Sigmoid colon (tissue), 6 donors: ENCODE measurements at regions not wholly inside any gene's neighbourhood (a gene's known extent, or its start where the extent isn't known, plus 50 kb on each side); places are given as distances from the start of the nearest gene placed in this dataset.
"Not testable (repeated sequence)": the region's sequence is repeated elsewhere in the genome, so short reads cannot be mapped to it uniquely, and the experiment has no call there.

Experiments
- DNase-seq: peaks from one replicate; pipeline ENCODE4 v3.0.0-alpha.2; 2019
- H3K27ac ChIP-seq, 4 donors: fragments of 200-600 bp; sonication (generic); one replicate each; pipeline ENCODE4 v1.5.1; 2016 to 2019; ENCODE audit warnings: mild to moderate bottlenecking in 1 of 4
- H3K27me3 ChIP-seq, 3 donors: fragments of 200-600 bp; sonication (generic); one replicate each; pipeline ENCODE4 v1.5.1; 2019; ENCODE audit warnings: mild to moderate bottlenecking in 1 of 3
- H3K36me3 ChIP-seq, 4 donors: fragments of 200-600 bp; sonication (generic); one replicate each; pipeline ENCODE4 v1.5.1; 2016 to 2019
- H3K4me1 ChIP-seq, 4 donors: fragments of 200-600 bp; sonication (generic); one replicate each; pipeline ENCODE4 v1.5.1; 2017 to 2019
- H3K4me3 ChIP-seq, 4 donors: fragments of 200-600 bp; sonication (generic); one replicate each; pipeline ENCODE4 v1.5.1; 2017 to 2019; ENCODE audit warnings: mild to moderate bottlenecking in 2 of 4, moderate library complexity in 1 of 4
- H3K9me3 ChIP-seq, 4 donors: fragments of 200-600 bp in 3 of 4; sonication (generic) in 3 of 4; one replicate each; pipeline versions ENCODE4 v1.5.1 to v1.6.1; 2013 to 2019
- EP300 ChIP-seq, 4 donors: sonication (generic); formaldehyde crosslinking; IDR thresholded peaks; one replicate each; pipeline ENCODE4 v1.6.1; 2017; ENCODE audit warnings: antibody characterized with exemption in 4 of 4
- POLR2A ChIP-seq, 2 donors: fragments of 450-650 bp; IDR thresholded peaks; one replicate each; pipeline ENCODE4 v1.6.1; 2016; ENCODE audit warnings: antibody characterized with exemption in 2 of 2, mild to moderate bottlenecking in 2 of 2, moderate library complexity in 2 of 2
- POLR2AphosphoS5 ChIP-seq, 4 donors: sonication (generic); formaldehyde crosslinking; IDR thresholded peaks; one replicate each; pipeline ENCODE4 v1.6.1; 2017; ENCODE audit warnings: antibody characterized with exemption in 4 of 4
- WGBS, 2 donors: extraction: QIAGEN DNeasy Blood & Tissue Kit; methylation state at CpG; one replicate each; pipeline ENCODE4 v1.1.7; 2013; 5-methylcytosine and 5-hydroxymethylcytosine counted together
- intact Hi-C: fragments of 100-400 bp; cut with DNase I; formaldehyde crosslinking; loops from one replicate; pipeline ENCODE4 v1.15.1; 2023
- TF ChIP-seq, protein P1 (sequence below), 4 experiments: fragments of 450-650 bp in 3 of 4; fragments of 200-600 bp in 1 of 4; IDR thresholded peaks; one replicate each; pipeline ENCODE4 v1.5.1; 2016 to 2019; ENCODE audit warnings: antibody characterized with exemption in 4 of 4, mild to moderate bottlenecking in 3 of 4, moderate library complexity in 2 of 4
- donor health status: healthy with polysubstance abuse.
- donor health status: healthy.

DNA sequence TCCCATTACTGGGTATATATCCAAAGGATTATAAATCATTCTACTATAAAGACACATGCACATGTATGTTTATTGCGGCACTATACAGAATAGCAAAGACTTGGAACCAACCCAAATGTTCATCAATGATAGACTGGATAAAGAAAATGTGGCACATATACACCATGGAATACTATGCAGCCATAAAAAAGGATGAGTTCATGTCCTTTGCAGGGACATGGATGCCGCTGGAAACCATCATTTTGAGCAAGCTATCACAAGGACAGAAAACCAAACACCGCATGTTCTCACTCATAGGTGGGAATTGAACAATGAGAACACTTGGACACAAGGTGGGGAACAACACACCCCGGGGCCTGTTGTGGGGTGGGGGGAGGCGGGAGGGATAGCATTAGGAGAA is 57.0 kb upstream of the NEUROD1 start:
- H3K4me3 ChIP-seq, H3K27me3 ChIP-seq, H3K27ac ChIP-seq, intact Hi-C loops, H3K4me1 ChIP-seq, DNase-seq, H3K9me3 ChIP-seq, H3K36me3 ChIP-seq: not testable (repeated sequence)
- WGBS, 2 donors: 75 to 78% methylated on average over 5 of the region's 5 CpGs

DNA sequence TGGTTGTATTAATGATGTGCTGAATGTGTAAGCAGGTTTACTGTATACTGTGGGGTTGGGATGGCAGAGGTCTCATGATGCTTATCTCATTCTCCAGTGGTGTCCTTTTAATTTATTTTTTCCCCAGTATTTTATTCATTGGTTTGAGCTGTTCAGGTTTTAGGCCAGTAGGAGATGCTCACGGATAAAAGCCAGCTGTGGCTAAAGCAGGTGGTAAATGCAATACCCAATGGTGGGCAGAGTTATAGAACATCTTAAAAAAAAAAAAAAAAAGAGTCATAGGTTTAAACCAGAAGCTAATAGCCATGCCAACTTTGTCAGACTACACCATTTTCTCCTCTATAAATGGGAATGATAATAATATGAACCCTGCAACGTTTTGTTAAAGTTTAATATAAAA is 57.8 kb upstream of the NEUROD1 start:
- no peak for DNase-seq
- Histone ChIP-seq H3K27ac (no peak overlapping the region), H3K36me3 (no peaks in the 10 kb centered on the region), H3K4me1 (no peaks in the 10 kb centered on the region), H3K9me3 (no peaks in the 10 kb centered on the region), H3K27me3 (no peaks in the 10 kb centered on the region), H3K4me3 (no peak overlapping the region)
- intact Hi-C loops: no loop called here
- TF ChIP-seq POLR2AphosphoS5 (IDR thresholded peaks at IDR 0.05) (no peak), POLR2A (IDR thresholded peaks at IDR 0.05) (no peak), EP300 (IDR thresholded peaks at IDR 0.05) (no peak)
- TF ChIP-seq, protein P1, sequence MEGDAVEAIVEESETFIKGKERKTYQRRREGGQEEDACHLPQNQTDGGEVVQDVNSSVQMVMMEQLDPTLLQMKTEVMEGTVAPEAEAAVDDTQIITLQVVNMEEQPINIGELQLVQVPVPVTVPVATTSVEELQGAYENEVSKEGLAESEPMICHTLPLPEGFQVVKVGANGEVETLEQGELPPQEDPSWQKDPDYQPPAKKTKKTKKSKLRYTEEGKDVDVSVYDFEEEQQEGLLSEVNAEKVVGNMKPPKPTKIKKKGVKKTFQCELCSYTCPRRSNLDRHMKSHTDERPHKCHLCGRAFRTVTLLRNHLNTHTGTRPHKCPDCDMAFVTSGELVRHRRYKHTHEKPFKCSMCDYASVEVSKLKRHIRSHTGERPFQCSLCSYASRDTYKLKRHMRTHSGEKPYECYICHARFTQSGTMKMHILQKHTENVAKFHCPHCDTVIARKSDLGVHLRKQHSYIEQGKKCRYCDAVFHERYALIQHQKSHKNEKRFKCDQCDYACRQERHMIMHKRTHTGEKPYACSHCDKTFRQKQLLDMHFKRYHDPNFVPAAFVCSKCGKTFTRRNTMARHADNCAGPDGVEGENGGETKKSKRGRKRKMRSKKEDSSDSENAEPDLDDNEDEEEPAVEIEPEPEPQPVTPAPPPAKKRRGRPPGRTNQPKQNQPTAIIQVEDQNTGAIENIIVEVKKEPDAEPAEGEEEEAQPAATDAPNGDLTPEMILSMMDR (IDR thresholded peaks at IDR 0.05): no peak
- 23 to 50% methylated on average over 2 of the region's 2 CpGs for WGBS, 2 donors

GRCh38 chr2:181738563-181738962 is 58.2 kb upstream of the NEUROD1 start:
- no peaks in the 10 kb centered on the region for H3K36me3 ChIP-seq
- no peaks in the 10 kb centered on the region for H3K9me3 ChIP-seq
- no peaks in the 10 kb centered on the region for H3K27me3 ChIP-seq
- no peak for TF ChIP-seq EP300 (IDR thresholded peaks at IDR 0.05)
- no peak for TF ChIP-seq POLR2AphosphoS5 (IDR thresholded peaks at IDR 0.05)
- TF ChIP-seq, protein P1 (IDR thresholded peaks at IDR 0.05): no peak
- TF ChIP-seq POLR2A (IDR thresholded peaks at IDR 0.05): no peak
- no peak overlapping the region for H3K27ac ChIP-seq
- intact Hi-C loops: no loop called here
- DNase-seq: no peak
- 61 to 89% methylated on average over 4 of the region's 4 CpGs for WGBS, 2 donors
- no peaks in the 10 kb centered on the region for H3K4me1 ChIP-seq
- no peak overlapping the region for H3K4me3 ChIP-seq

- no peaks in the 10 kb centered on the region for H3K36me3 ChIP-seq
- no peak for TF ChIP-seq POLR2AphosphoS5 (IDR thresholded peaks at IDR 0.05)
- no peak for TF ChIP-seq POLR2A (IDR thresholded peaks at IDR 0.05)
- no peak for TF ChIP-seq EP300 (IDR thresholded peaks at IDR 0.05)
- TF ChIP-seq, protein P1 (IDR thresholded peaks at IDR 0.05): no peak
- H3K27ac ChIP-seq: no peak overlapping the region
- H3K9me3 ChIP-seq: no peaks in the 10 kb centered on the region
- 48 to 69% methylated on average over 1 of the region's 1 CpG for WGBS, 2 donors
- no peaks in the 10 kb centered on the region for H3K27me3 ChIP-seq
- DNase-seq: no peak
- intact Hi-C loops: loop anchor here (2.0 kb wide), 2 partner anchors 213 to 335 kb away; no protein-coding TSS in a partner anchor
- H3K4me1 ChIP-seq: no peaks in the 10 kb centered on the region
- no peak overlapping the region for H3K4me3 ChIP-seq
These were observed 61.4 kb upstream of the NEUROD1 start for GRCh38 chr2:181741756-181742155.

- intact Hi-C loops: loop anchor here (2.0 kb wide), 2 partner anchors 212 to 334 kb away; no protein-coding TSS in a partner anchor
- Histone ChIP-seq H3K9me3 (no peaks in the 10 kb centered on the region), H3K4me3 (no peak overlapping the region), H3K27me3 (no peaks in the 10 kb centered on the region), H3K27ac (no peak overlapping the region), H3K4me1 (no peaks in the 10 kb centered on the region), H3K36me3 (no peaks in the 10 kb centered on the region)
- TF ChIP-seq POLR2AphosphoS5 (IDR thresholded peaks at IDR 0.05) (no peak), EP300 (IDR thresholded peaks at IDR 0.05) (no peak), POLR2A (IDR thresholded peaks at IDR 0.05) (no peak)
- TF ChIP-seq, protein P1 (IDR thresholded peaks at IDR 0.05): no peak
- no peak for DNase-seq
- 49 to 52% methylated on average over 3 of the region's 3 CpGs for WGBS, 2 donors
These were observed 62.0 kb upstream of the NEUROD1 start for GRCh38 chr2:181742361-181742760.
